GM23248 (cell line): ENCODE measurements at regions not wholly inside any gene's neighbourhood (a gene's known extent, or its start where the extent isn't known, plus 50 kb on each side); places are given as distances from the start of the nearest gene placed in this dataset.

Experiments
- EZH2 ChIP-seq: fragments of 200-600 bp; sonication (generic); IDR thresholded peaks from 2 replicates; pipeline ENCODE4 v1.6.1; 2018; ENCODE audit warnings: antibody characterized with exemption, mild to moderate bottlenecking; ENCODE audit not compliant: insufficient read depth, poor library complexity, severe bottlenecking
- EZH2phosphoT487 ChIP-seq: fragments of 200-600 bp; sonication (generic); IDR thresholded peaks from 2 replicates; pipeline ENCODE4 v1.6.1; 2018; ENCODE audit warnings: antibody characterized with exemption, moderate library complexity, mild to moderate bottlenecking, low read depth; ENCODE audit not compliant: insufficient read depth

DNA sequence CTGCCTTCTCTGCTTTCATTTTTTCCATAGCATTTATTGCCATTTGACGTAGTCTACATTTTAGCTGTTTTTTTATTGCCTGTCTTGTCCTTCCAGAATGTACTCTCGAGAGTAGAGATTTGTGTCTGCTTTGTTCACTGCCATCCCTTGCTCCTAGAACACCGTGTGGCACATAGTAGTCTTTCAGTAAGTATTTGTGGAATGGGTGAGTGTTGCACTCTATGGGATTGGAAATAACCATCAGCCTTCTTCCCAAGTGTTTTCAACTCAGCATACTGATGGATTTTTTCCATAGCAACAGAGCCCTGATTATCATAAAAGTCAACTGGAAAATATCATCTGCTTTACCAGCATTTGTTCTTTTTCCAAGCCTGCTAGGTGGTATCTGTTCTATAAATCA is 462.6 kb downstream of the ENC1 start:
- no peak for TF ChIP-seq EZH2
- TF ChIP-seq EZH2phosphoT487, result no peak
